ENCODE measurements at regions not wholly inside any gene's neighbourhood (a gene's known extent, or its start where the extent isn't known, plus 50 kb on each side); places are given as distances from the start of the nearest gene placed in this dataset.

DNA sequence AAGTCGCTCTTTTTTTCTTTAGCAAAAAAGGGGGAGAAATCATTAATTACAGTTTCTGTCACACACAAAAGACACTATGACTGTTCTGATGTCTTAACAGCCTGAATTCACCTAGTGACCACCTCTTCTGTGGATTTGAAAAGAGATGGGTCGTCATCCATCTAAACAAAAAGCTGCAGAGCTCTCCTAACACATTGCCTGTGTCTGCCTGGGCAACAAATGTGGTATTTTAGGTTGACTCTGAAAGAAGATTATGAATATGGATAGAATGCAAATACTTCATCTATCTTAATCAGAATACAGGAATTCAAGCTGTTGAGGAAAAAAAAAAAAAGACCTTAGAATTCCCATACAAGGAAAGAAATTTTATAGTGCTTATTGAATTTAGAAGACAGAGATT lies 304.4 kb upstream of the ADGRL2 start:
- no peak overlapping the region for H3K4me3 ChIP-seq (ENCODE audit: low read depth, low read length)

DNA sequence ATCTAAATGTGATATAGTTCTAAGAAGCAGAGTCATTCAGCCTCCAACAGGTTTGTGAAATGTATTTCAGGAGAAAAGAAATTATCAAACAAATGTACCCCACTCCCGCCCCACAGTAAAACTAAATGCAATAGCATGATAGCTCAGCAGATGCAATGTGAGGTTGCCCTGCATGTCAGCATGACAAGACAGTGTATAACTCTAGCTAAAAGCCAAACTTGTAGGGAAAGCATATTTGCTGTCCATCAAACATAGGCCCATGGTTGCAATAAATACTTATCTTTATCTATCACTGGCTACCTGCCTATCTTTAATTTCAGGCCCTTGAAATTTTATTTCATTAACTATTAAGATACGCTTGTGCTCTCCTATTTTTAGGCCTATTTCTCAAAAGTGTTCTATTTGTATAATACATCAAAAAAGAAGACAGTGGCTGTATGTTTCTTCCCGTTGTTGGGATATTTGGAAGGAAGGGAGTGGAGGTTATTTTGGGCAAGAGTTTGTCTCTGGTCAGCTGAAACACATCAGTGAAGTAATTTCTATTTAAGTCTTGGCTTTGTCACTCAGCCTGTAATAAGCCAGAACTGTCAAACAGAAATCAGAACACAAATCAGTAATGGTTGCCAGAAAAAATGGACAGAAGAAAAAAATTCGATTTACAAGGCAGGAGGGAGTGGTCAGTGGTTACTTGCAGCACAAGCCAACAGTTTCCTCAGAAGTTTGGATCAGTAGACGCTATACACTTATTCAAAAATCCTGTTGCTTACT lies 307.4 kb upstream of the ADGRL2 start:
- no peak overlapping the region for H3K4me3 ChIP-seq (ENCODE audit: low read depth, low read length)

DNA sequence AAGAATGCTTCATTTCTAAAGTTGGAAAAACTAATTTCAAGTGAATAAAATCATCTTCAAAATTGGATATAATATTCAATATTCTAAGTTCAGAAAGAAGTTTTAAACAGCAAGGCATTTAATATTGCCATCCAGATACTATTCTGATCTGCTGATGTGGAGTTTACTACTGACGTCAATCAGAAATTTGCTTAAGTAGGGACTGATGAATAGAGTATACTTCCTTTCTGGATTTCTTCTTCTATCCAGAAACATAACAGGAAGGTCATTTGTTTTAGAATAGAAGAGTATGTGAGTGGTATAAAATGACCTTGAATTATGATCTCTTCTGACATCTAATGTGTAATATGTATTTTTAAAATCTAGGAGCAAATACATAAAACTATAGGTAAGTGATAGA lies 308.1 kb upstream of the ADGRL2 start:
- no peak overlapping the region for H3K4me3 ChIP-seq (ENCODE audit: low read depth, low read length)

DNA sequence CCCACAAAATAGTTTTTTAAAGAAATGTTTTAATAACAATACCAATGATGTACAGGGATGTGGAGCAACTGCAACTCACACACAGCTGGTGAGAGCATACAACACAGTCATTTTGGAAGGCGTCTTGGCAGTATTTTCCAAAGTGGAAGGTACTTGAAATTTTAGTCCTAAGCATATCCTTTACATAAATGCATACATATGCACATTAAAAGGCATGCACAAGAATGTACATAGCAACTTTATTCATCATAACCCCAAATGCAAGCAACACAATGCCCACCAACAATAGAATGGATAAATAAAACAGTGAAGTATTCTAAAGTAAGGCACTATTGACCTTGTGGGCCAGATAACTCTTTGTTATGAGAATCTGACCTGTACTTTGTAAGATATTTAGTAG lies 310.1 kb upstream of the ADGRL2 start:
- no peak overlapping the region for H3K4me3 ChIP-seq (ENCODE audit: low read depth, low read length)

DNA sequence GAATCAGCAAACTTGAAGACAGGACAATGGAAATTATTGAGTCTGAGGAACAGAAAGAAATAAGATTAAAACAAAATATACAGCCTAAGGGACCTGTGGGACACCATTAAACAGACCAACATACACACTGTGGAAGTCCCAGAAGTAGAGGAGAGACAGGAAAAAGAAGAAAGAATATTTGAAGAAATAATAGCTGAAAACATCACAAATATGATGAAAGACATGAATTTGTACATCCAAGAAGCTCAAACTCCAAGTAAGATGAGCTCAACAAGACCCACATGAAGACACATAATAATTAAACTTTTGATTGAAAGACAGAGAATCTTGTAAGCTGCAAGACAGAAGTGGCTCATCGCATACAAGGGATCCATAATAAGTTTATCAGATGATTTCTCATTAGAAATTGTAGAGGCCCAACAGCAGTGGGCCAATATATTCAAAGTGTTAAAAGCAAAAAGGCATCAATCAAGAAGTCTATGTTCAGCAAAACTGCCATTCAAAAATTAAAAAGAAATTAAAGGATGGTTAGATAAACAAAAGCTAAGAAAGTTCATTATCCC lies 311.3 kb upstream of the ADGRL2 start:
- no peak overlapping the region for H3K4me3 ChIP-seq (ENCODE audit: low read depth, low read length)

DNA sequence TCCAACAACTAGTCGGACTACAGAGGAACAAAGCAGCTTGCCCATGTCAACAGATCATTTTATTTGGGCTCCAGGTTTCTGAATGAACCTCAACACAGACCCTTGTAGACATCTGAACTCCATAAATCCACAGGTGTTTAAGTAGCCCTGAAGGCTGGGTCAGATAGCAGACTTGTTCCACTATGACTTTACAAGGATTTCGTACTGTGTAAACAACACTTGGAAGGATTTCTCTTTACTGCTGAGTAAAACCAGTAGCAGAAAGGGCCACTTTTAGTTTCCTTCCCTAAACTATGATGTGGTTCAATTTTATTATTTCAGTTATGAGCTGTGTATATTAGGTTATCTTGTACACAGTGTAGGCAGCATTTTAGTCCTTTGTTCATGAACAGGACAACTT lies 316.4 kb upstream of the ADGRL2 start:
- H3K4me3 ChIP-seq (ENCODE audit: low read depth, low read length) = no peak overlapping the region

DNA sequence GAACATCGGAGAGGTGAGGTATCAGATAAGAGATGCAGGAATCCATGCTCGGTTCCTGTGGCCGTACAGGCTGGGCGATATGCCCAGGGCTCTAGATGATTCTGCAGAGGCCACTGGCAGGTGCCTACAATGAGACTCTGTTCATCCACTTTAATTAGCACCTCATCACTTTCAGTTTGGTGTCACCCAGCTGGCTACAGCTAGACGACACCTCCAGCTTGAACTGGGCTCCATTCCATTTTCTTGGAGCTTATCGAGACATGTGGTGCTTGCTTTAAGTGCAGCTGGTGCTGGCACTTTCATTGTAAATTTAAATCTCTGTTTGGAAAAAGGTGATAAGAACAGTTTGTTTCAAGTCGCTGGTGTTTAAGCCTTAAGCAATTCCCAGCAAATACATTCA lies 322.5 kb upstream of the ADGRL2 start:
- no peak overlapping the region for H3K4me3 ChIP-seq (ENCODE audit: low read depth, low read length)

DNA sequence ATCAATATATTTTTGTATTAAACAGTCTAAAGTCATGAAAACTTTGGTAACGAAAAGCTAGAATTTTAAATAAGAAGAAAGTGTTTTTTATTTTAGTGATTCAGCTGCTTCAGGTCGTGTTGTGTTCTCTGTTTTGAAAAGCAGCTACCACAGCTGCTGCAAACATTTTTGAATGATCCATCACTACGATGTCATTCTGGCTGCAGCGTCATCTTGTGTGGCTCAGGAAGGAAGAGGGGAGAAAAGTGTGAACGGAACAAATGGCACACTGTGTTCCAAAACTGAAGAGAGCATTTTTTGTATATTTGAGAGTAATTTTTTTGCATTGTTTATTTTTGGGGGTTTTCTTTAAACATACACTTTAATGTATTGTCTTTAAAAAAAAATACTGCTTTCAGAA lies 323.0 kb upstream of the ADGRL2 start:
- no peak overlapping the region for H3K4me3 ChIP-seq (ENCODE audit: low read depth, low read length)

DNA sequence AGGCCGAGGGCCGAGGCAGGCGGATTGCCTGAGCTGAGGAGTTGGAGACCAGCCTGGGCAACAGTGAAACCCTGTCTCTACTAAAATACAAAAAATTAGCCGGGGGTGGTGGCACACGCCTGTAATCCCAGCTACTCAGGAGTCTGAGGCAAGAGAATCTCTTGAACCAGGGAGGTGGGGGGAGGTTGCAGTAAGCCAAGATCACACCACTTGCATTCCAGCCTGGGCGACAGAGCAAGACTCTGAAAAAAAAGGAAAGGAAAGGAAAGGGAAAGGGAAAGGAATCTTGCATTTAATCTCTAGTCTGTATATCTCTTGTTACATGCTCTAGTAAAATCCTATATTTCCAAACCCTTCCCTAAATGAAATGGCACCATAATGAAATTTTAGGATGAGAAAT lies 328.3 kb upstream of the ADGRL2 start:
- no peak overlapping the region for H3K4me3 ChIP-seq (ENCODE audit: low read depth, low read length)

DNA sequence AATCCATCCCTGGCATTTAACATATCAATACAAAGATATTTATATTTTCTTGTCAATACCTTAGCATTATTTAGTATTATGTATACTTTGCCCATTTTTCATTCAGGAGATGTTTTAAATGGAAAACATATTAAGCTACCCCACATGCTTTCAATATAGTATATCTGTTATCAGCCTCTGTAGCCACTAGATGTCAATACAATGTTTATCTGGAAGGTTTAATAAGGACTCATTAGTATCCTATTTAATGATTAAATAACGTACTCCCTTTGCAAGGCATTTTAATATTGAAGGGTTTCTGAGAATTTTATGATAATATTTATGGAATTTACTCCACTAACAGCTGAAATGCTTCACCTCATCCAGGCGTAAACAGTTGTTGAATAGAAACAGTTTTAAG lies 329.5 kb upstream of the ADGRL2 start:
- H3K4me3 ChIP-seq (ENCODE audit: low read depth, low read length) = no peak overlapping the region

DNA sequence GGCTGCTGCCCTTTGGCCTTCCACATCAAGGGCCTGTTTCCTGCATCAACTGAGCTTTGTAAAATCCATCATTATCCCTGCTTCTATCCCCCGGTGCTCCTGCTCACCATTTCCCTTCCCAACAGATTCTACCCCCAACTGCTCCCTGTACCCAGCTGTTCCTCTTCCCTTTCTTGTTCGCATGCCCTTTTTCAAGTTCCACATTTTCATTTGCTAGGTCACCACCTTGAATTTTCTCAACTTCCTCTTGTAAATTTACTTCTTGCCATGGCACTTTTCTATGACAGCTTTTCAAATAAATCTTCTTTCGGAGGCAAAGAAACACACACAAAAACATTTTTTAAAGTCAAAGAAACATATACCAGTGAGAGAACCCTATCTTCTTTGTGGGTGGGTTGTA lies 330.5 kb upstream of the ADGRL2 start:
- H3K4me3 ChIP-seq (ENCODE audit: low read depth, low read length) = no peak overlapping the region

DNA sequence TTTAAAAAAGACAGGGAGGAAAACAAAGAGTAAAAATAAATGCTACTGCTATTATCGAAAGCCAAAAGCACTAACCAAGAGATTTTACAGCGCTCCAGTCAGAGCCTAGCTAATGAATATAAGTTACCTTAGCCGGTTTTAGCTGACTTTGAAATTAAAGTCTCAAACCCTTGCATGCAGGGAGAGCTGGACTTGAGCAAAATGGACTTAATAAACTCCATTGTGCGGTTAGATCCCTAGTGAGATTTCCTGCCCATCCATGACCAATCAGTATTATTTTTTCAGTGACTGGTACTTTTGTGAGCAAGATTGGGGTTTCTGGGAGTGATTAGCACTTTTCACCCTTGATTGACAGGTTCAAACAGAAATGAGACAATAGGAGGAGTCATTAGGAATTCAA lies 333.4 kb upstream of the ADGRL2 start:
- no peak overlapping the region for H3K4me3 ChIP-seq (ENCODE audit: low read depth, low read length)

DNA sequence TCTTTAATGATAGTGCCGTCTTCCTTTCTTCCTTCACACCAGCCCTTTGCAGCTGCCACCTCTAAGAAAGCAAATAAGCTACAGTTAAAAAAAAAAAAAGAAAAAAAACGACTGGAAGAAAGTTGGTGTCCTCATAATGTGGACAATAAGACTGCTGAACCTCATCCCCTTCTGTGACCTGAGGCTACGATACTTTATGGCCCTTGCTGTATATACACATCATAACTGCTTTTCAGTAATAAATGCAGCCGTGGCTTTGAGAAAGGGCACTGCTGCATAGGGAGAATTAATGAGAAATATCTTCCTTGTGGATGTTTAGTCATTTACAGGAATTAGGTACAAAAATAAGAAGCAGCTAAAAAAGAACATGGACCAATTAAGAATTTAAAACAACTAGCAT lies 333.8 kb upstream of the ADGRL2 start:
- no peak overlapping the region for H3K4me3 ChIP-seq (ENCODE audit: low read depth, low read length)

DNA sequence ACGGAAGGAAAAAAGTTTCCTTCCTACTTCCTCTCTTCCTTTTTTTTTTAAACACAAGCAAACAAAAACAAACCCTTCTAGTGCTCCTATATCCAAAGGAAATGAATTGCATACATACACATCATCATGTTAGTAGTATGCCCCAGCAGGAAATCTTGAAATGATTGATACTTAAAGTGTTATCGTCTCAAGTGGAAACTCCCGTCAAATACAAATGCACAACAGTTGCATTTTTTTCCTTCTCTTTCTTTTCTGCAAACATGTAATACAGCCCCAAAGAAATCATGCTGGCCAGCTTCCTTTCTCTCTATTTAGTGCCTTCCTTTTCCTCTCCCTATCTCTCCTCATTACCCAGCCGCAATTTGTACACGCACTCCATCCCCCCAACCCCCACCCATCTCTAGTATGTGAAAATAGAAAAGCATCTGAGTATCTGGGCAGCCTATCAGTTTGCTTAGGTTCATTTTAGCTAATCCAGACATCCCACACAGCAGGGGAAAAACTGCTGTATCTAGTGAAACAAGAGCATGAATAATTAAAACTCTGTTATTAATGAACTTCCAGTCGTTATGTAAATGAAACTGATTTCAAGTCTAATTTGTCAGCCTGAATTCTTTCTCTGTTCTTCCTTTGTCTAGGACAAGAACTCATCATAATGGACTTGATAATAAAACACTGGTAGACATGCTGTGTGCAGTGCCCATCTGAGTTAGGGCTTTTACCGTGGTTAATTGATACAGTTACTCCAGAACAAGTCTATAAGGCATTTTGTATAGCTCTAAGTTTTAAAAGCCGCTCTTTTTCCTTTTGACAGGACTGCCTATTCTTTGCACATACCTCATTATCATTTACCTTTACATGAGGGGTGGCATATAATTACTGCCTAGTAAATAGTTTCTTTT lies 336.5 kb upstream of the ADGRL2 start:
- no peak overlapping the region for H3K4me3 ChIP-seq (ENCODE audit: low read depth, low read length)

DNA sequence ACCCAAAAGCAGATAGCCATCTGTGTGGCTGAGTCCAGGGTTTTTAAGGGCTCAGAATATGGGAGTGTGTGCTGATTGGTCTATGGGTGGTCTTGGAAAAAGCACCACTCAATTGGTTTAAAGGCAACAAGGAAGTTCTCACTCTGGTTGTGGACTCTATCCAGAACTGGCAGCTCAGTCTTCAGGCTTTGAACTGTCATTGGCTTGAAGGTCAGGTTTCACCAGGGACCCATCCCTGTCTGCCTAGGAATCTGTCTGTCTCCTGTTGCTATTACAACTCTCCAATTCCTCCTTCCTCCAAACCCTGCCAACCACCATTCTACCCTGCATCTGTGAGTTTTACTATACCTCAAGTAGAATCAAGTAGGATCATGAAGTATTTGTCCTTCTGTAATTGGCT lies 341.7 kb upstream of the ADGRL2 start:
- H3K4me3 ChIP-seq (ENCODE audit: low read depth, low read length) = no peak overlapping the region

DNA sequence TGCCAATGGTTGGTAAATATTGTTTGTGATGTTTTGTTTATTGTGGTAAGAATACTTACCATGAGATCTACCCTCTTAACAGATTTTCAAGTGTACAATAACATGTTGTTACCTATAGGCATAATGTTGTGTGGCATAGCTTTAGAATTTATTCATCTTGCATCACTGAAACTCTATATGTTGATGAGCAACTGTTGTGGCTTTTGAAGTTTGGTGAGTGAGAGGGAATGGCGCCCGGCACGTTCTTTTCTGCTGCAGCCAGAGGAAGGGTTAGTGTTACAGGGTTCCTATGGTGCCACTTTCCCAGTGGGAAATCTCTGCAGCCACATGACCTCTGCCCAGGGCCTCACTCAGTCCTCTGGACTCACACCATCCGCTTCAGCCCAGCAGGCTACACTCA lies 342.5 kb upstream of the ADGRL2 start:
- H3K4me3 ChIP-seq (ENCODE audit: low read depth, low read length) = no peak overlapping the region

DNA sequence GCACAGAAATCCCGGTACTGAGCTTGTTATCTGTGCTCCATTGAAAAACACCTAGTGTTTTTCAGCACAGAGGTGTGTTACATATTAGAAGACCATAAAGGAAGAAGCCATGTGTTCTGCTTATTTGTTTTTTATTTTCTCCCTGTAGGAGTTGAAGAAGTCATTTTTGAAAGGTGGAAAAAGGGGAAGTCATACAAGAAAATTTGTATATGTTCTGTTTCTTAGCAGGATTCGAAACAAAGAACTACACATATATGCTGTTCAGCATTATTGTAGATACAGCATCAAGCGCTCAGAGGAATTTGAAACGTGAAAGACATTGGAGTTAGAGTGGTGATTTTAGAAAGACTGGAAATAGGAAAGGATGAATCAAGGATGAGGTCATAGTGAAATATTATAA lies 345.3 kb upstream of the ADGRL2 start:
- no peak overlapping the region for H3K4me3 ChIP-seq (ENCODE audit: low read depth, low read length)

DNA sequence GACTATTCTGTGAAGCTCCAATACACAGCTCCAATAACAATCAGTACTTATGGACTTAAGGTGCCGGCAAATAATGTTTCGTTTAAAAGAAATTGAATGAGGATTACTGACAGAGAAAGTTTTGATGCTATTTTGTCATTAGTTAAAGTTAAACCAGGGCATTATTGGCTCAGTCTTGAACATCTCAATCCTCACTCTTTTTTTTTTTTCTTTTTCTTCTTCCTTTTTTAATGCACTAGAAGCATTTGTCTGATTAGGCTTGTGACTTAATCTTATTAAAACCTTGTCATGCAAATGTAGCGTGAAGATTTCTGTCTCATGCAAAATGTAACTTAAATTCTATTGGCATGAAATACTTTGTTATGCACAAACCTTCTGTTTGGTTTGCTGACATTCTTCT lies 346.8 kb upstream of the ADGRL2 start:
- H3K4me3 ChIP-seq (ENCODE audit: low read depth, low read length) = no peak overlapping the region

DNA sequence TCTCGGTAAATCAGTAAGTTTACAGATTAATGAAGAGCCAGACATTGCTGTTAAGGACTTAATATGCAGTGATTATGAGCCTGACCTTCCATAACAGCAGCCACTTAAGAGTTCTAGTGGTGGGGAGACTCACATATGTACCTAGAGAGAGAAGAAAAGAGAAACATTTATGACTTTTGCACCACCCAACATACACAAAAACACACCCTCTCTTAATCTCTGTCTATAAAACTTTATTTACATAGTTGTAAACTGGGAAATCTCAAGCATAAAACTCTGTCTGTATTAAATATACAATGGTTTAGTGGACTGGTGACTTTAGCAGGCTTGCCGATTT lies 347.4 kb upstream of the ADGRL2 start:
- no peak overlapping the region for H3K4me3 ChIP-seq (ENCODE audit: low read depth, low read length)

DNA sequence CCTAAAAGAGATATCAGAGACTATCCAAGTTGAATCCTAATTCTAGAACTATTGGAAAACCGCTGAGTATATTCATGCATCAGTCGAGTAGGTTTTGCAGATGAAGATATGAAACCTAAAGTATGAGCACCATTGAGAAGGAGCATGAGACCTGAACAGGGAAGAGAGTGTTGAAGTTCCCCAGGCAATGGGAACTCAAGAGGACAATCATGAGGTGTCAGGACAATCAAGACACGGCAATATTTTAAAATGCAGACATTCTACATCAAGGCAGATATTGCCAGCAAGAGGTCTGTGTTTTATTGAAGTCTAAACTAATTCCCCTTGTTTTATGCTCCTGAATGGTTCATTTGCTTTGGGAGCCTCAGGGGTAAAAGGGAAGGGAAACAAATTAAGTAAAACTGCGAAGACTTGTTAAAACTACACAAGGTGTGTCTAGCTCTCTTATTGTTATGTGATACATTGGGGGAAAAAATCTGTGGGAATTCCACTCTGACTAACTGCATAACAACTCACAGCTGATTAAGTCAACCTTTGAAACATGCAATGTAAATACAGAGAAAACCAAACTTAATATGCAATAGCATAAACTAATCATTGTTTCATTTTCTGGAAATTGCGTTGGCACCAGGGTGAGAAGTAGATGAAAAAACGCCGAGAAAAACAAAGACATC lies 347.9 kb upstream of the ADGRL2 start:
- no peak overlapping the region for H3K4me3 ChIP-seq (ENCODE audit: low read depth, low read length)

DNA sequence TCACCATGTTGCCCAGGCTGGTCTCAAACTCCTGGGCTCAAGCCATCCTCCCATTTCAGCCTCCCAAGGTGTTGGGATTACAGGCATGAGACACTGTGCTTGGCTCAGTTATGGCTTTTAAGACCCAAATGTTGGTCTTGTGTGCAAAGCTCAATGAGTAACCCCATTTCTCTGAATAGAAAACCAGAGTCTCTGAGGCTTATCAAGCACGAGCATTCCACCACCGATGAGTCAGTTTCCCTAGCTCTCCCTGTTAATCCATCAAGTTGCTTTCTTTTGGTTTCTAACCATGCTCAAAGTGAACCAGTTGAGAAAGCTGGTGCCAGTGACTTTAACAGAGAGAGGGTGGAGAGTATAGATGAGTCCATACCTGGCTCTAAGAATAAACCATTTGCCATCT lies 350.9 kb upstream of the ADGRL2 start:
- no peak overlapping the region for H3K4me3 ChIP-seq (ENCODE audit: low read depth, low read length)

All from iPS-11a (cell line).